ENCODE measurements at regions not wholly inside any gene's neighbourhood (a gene's known extent, or its start where the extent isn't known, plus 50 kb on each side); places are given as distances from the start of the nearest gene placed in this dataset.

DNA sequence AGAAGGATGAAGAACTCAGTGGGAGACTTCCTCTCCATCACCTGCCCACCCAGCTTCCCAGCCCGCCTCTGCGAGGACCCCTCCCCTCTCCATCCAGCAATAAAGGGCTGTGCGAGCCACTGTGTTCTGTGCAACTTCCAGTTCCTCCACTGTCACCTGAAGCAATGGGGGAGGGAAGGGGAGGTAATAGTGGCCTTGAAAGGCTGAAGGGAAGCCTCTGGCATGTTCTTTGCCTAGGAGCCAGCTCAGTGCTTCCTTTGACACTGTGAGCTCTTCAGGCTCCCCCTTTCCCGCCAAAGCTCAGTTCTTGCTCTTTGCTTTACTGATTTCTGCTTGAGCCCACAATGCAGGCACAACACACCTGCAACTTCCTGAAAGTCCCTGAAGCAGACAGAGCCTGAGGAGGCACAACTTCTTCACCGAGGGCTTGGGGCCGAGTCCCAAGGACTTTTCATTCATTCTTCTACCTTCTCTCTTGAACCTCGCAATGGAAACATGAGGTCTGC lies 73.2 kb upstream of the DOCK9 start:
- in situ Hi-C loops (cut with HindIII; ENCODE audit: low sequenced_read_pairs) = no loop called here
- no peak overlapping the region for H3K4me3 ChIP-seq (ENCODE audit: low read depth, low read length)
- no peak for DNase-seq (ENCODE audit: low read depth, low spot score)
- TF ChIP-seq, protein P1, sequence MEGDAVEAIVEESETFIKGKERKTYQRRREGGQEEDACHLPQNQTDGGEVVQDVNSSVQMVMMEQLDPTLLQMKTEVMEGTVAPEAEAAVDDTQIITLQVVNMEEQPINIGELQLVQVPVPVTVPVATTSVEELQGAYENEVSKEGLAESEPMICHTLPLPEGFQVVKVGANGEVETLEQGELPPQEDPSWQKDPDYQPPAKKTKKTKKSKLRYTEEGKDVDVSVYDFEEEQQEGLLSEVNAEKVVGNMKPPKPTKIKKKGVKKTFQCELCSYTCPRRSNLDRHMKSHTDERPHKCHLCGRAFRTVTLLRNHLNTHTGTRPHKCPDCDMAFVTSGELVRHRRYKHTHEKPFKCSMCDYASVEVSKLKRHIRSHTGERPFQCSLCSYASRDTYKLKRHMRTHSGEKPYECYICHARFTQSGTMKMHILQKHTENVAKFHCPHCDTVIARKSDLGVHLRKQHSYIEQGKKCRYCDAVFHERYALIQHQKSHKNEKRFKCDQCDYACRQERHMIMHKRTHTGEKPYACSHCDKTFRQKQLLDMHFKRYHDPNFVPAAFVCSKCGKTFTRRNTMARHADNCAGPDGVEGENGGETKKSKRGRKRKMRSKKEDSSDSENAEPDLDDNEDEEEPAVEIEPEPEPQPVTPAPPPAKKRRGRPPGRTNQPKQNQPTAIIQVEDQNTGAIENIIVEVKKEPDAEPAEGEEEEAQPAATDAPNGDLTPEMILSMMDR (IDR thresholded peaks at IDR 0.05; ENCODE audit: low read depth, low read length) = no peak

DNA sequence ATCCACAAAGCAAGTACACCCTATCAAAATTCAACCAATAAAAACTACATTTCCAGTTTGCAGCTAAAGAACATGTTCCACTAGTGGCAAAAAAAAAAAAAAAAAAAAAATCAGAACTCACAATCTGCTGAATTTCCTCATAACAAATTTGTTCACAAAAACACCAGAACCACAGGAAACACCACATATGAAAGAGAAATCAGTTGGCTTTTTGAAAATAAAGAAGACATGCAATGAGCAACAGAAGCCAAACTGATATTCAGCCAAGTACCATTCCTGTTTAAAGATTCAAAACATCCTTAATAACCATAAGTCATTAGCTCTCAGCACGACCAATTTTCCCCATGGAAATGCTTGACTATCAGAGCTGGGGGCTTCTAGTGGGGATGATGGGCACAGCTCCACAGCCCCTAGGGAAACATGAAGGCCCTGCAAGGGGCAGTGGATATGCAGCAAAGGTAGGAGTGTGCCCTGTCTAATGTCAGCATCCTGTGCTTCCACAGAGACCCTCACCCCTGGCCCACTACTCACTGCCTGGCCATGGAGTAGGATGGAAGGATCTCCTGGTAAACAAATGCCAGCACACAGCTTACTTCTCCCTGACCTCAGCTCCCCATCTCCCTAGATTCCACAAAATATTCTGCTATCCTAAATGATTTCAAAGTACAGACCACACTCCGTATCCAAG lies 74.0 kb upstream of the DOCK9 start:
- TF ChIP-seq, protein P1 (IDR thresholded peaks at IDR 0.05; ENCODE audit: low read depth, low read length) = no peak
- H3K4me3 ChIP-seq (ENCODE audit: low read depth, low read length) = no peak overlapping the region
- DNase-seq (ENCODE audit: low read depth, low spot score) = no peak
- in situ Hi-C loops (cut with HindIII; ENCODE audit: low sequenced_read_pairs) = no loop called here

DNA sequence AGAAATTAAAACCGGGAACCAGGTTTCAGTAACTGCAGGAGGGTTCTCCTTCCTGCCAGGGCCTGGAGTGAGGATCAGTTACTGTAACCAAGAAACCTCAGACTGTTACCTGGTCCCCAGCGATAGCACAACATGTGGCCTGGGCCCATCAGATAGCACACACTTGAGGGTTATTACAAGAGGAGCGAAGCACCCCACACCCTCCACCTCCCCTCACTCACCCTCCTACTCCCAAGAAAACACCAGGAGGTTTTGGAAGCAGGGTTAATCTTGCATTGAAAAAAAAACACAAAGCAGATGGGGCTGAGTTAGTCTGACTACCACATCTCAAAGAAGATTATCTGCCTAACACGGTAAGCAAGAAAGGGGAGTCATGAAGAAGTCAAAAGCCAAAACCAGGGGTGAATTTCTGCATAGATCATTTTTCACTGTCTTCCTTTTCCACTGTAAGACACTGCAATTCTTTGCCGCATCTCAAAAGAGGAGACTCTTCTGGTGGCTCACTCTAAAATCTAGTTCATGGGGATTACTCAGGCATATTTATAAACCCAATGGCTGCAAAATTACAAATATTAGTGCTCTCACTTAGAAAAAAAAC lies 75.9 kb upstream of the DOCK9 start:
- H3K4me3 ChIP-seq (ENCODE audit: low read depth, low read length) = no peak overlapping the region
- TF ChIP-seq, protein P1 (IDR thresholded peaks at IDR 0.05; ENCODE audit: low read depth, low read length) = no peak
- no peak for DNase-seq (ENCODE audit: low read depth, low spot score)
- in situ Hi-C loops (cut with HindIII; ENCODE audit: low sequenced_read_pairs) = no loop called here

DNA sequence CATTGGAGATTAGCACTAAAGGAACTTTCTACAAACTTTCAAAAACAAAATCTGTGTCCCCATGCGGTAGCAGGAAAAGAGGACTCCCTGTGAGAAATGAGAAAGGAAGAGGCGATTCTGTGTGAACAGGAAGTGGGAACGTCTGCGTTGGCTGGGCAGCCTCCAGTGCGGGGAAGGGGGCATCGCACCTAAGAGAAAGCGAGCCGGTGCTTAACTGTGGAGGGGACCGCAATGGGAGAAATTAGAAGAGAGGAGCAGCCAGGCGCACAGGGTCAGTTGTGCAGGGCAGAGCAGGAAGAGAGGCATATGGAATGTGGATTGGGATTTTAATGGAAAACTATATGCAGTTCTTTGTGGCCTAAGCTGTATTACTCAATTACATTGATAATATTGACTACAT lies 77.4 kb upstream of the DOCK9 start:
- H3K4me3 ChIP-seq (ENCODE audit: low read depth, low read length) = no peak overlapping the region
- in situ Hi-C loops (cut with HindIII; ENCODE audit: low sequenced_read_pairs) = no loop called here
- no peak for DNase-seq (ENCODE audit: low read depth, low spot score)
- TF ChIP-seq, protein P1 (IDR thresholded peaks at IDR 0.05; ENCODE audit: low read depth, low read length) = no peak

DNA sequence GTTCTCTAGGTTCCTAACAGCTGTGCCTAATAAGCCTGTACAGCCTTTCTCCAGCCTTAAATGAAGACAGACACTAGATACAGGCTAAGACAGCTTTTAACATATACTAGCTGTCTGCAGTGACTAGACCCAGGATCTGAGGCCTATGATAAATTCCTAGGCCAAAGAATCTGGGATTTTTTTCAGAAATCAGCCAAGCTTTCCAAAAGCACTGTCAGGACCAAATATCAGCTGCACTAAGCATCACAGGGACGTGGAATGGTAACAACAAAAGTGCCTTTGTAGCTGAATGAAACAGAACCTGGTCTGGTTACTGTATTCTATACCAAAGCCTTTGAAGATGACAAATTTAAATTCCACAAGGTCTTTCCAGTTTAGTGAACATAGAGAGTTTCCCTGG lies 77.9 kb upstream of the DOCK9 start:
- TF ChIP-seq, protein P1 (IDR thresholded peaks at IDR 0.05; ENCODE audit: low read depth, low read length) = no peak
- H3K4me3 ChIP-seq (ENCODE audit: low read depth, low read length) = no peak overlapping the region
- in situ Hi-C loops (cut with HindIII; ENCODE audit: low sequenced_read_pairs) = no loop called here
- no peak for DNase-seq (ENCODE audit: low read depth, low spot score)

DNA sequence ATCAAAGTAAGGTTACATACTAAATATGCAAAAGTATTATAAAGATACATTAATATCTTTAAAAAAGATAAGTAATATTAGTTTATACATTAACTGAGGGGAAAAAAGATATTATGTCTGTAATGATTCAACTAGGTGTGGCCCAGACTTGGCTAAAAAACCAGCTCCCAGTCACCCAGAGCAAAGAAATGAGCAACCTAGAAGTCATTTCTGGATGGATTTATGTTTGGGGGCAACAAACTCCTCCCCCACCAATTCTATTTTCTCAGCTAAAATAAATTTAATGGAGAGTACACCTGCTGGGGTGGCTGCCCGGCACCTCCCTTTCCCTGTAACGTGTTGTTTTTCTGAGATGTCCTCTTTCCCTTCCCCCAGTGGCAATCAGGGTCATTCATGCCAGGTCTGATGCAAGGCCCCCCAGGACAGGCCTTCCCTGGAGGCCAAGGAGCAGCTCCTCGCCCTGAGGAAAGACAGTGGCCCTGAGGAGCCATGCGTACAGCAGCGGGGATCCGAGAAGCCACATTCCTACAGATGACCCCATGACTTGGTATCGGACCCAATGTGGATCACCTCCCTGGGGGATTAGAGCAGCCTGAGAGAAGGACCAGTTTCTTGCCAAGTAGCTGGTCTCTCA lies 78.6 kb upstream of the DOCK9 start:
- TF ChIP-seq, protein P1 (IDR thresholded peaks at IDR 0.05; ENCODE audit: low read depth, low read length) = no peak
- H3K4me3 ChIP-seq (ENCODE audit: low read depth, low read length) = no peak overlapping the region
- in situ Hi-C loops (cut with HindIII; ENCODE audit: low sequenced_read_pairs) = no loop called here
- no peak for DNase-seq (ENCODE audit: low read depth, low spot score)

Measured in astrocyte of the spinal cord (primary cell).